Stomach (tissue), 4 donors: ENCODE measurements at regions not wholly inside any gene's neighbourhood (a gene's known extent, or its start where the extent isn't known, plus 50 kb on each side); places are given as distances from the start of the nearest gene placed in this dataset.

ENCODE experiments used
- EP300 ChIP-seq: sonication (generic); formaldehyde crosslinking; IDR thresholded peaks from one replicate; pipeline ENCODE4 v1.6.1; 2017; ENCODE audit warnings: antibody characterized with exemption
- POLR2A ChIP-seq, 4 donors: fragments of 450-650 bp; IDR thresholded peaks; one replicate each; pipeline ENCODE4 v1.6.1; 2016; ENCODE audit warnings: antibody characterized with exemption in 4 of 4, control low read depth in 2 of 4, mild to moderate bottlenecking in 1 of 4, moderate library complexity in 1 of 4
- TF ChIP-seq, protein P1 (sequence below), 7 experiments: fragments of 450-650 bp in 4 of 7; fragments of 200-600 bp in 3 of 7; sonication (generic) in 3 of 7; IDR thresholded peaks; one replicate each; pipeline ENCODE4 v1.5.1; 2016 to 2019; ENCODE audit warnings: antibody characterized with exemption in 7 of 7, control low read depth in 2 of 7, mild to moderate bottlenecking in 1 of 7

DNA sequence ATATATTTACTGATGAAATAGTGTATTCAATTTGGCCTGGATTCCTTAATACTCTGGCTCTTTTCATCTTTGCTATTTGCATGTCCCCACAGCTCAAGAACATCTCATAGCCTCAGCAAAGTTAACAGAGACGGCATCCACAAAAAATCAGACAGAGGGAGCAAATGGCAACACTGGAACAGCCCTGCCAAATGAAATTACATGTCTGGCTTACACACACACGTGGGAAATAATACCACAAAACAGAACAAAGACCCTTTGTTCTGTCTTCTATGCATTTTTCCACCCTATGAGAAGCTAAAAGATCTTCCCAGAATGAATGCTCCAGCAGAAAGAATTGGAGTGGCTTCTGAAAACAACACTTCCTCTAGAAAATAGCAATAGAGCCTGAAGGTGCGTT is 139.5 kb downstream of the ALOX5 start:
- TF ChIP-seq, protein P1, sequence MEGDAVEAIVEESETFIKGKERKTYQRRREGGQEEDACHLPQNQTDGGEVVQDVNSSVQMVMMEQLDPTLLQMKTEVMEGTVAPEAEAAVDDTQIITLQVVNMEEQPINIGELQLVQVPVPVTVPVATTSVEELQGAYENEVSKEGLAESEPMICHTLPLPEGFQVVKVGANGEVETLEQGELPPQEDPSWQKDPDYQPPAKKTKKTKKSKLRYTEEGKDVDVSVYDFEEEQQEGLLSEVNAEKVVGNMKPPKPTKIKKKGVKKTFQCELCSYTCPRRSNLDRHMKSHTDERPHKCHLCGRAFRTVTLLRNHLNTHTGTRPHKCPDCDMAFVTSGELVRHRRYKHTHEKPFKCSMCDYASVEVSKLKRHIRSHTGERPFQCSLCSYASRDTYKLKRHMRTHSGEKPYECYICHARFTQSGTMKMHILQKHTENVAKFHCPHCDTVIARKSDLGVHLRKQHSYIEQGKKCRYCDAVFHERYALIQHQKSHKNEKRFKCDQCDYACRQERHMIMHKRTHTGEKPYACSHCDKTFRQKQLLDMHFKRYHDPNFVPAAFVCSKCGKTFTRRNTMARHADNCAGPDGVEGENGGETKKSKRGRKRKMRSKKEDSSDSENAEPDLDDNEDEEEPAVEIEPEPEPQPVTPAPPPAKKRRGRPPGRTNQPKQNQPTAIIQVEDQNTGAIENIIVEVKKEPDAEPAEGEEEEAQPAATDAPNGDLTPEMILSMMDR (IDR thresholded peaks at IDR 0.05) = no peak
- TF ChIP-seq POLR2A (IDR thresholded peaks at IDR 0.05) (no peak), EP300 (no peak)
